Activated CD8-positive, alpha-beta T cell treated with anti-CD3 and anti-CD28 coated beads for 36 hours (primary cell): ENCODE measurements at regions not wholly inside any gene's neighbourhood (a gene's known extent, or its start where the extent isn't known, plus 50 kb on each side); places are given as distances from the start of the nearest gene placed in this dataset.

ENCODE experiments used
- ATAC-seq: fragments of 200-7000 bp; cut with Tn5 transposase; one replicate; pipeline ENCODE4 v1.10.0; 2021; ENCODE audit warnings: mild to moderate bottlenecking, moderate library complexity
- CTCF ChIA-PET: fragments of 350-600 bp; sonication (Branson Sonifier 250); formaldehyde crosslinking; loops from one replicate; lab custom pipeline; 2021; ENCODE audit warnings: antibody characterized with exemption; lab: Charles Lee
- POLR2A ChIA-PET: fragments of 350-600 bp; sonication (Branson Sonifier 250); formaldehyde crosslinking; loops from one replicate; lab custom pipeline; 2021; ENCODE audit warnings: antibody characterized with exemption; lab: Charles Lee
- DNase-seq: peaks from one replicate; pipeline ENCODE4 v3.0.0-alpha.2; 2020
- H3K27ac Mint-ChIP-seq: one replicate; pipeline ENCODE4 v1.8.0; 2021; ENCODE audit warnings: mild to moderate bottlenecking, mixed read lengths
- H3K27me3 Mint-ChIP-seq: one replicate; pipeline ENCODE4 v1.8.0; 2021; ENCODE audit warnings: mixed read lengths
- H3K36me3 Mint-ChIP-seq: one replicate; pipeline ENCODE4 v1.8.0; 2021; ENCODE audit warnings: low read depth, mixed read lengths
- H3K4me1 Mint-ChIP-seq: one replicate; pipeline ENCODE4 v1.8.0; 2021; ENCODE audit warnings: low read depth, mixed read lengths
- H3K4me3 Mint-ChIP-seq: one replicate; pipeline ENCODE4 v1.8.0; 2021; ENCODE audit warnings: mild to moderate bottlenecking, moderate library complexity, mixed read lengths
- H3K9me3 Mint-ChIP-seq: one replicate; pipeline ENCODE4 v1.8.0; 2021; ENCODE audit warnings: mixed read lengths
- CTCF ChIP-seq: fragments of 200-600 bp; IDR thresholded peaks from one replicate; pipeline ENCODE4 v1.8.0; 2022; ENCODE audit warnings: antibody characterized with exemption, mild to moderate bottlenecking
- intact Hi-C: fragments of 100-400 bp; cut with micrococcal nuclease; formaldehyde crosslinking; loops from one replicate; pipeline ENCODE4 v1.10.0; 2022

- CTCF ChIA-PET: no interaction called here
- no peak overlapping the region for H3K27ac Mint-ChIP-seq
- intact Hi-C loops: no loop called here
- H3K9me3 Mint-ChIP-seq: peaks cover 5% of the 10 kb centered on the region
- POLR2A ChIA-PET: no interaction called here
- no peak for ATAC-seq
- no peak for DNase-seq
- no peak for TF ChIP-seq CTCF
- no peaks in the 10 kb centered on the region for H3K36me3 Mint-ChIP-seq
- H3K27me3 Mint-ChIP-seq: no peaks in the 10 kb centered on the region
- no peaks in the 10 kb centered on the region for H3K4me1 Mint-ChIP-seq
- no peak overlapping the region for H3K4me3 Mint-ChIP-seq
These were observed 56.3 kb upstream of the PRDM9 start for GRCh38 chr5:23451156-23451555.

- H3K27ac Mint-ChIP-seq: no peak overlapping the region
- H3K9me3 Mint-ChIP-seq: peaks cover 8% of the 10 kb centered on the region
- no peak overlapping the region for H3K4me3 Mint-ChIP-seq
- no peaks in the 10 kb centered on the region for H3K27me3 Mint-ChIP-seq
- no peaks in the 10 kb centered on the region for H3K36me3 Mint-ChIP-seq
- intact Hi-C loops: no loop called here
- no peaks in the 10 kb centered on the region for H3K4me1 Mint-ChIP-seq
- TF ChIP-seq CTCF: no peak
- no peak for ATAC-seq
- ChIA-PET CTCF (no interaction called here), POLR2A (no interaction called here)
- no peak for DNase-seq
These were observed 57.2 kb upstream of the PRDM9 start for GRCh38 chr5:23450187-23450586.

GRCh38 chr5:23448627-23449026, 58.8 kb upstream of the PRDM9 start:
- ChIA-PET POLR2A (no interaction called here), CTCF (no interaction called here)
- Mint-ChIP-seq H3K36me3 (no peaks in the 10 kb centered on the region), H3K27ac (no peak overlapping the region), H3K27me3 (no peaks in the 10 kb centered on the region), H3K9me3 (peaks cover 12% of the 10 kb centered on the region), H3K4me3 (no peak overlapping the region), H3K4me1 (no peaks in the 10 kb centered on the region)
- ATAC-seq (no peak), DNase-seq (no peak)
- intact Hi-C loops: no loop called here
- no peak for TF ChIP-seq CTCF

GRCh38 chr5:23446424-23446823, 61.0 kb upstream of the PRDM9 start:
- H3K27ac Mint-ChIP-seq: no peak overlapping the region
- peaks cover 12% of the 10 kb centered on the region for H3K9me3 Mint-ChIP-seq
- H3K36me3 Mint-ChIP-seq: no peaks in the 10 kb centered on the region
- no peaks in the 10 kb centered on the region for H3K4me1 Mint-ChIP-seq
- no peak for ATAC-seq
- H3K27me3 Mint-ChIP-seq: no peaks in the 10 kb centered on the region
- POLR2A ChIA-PET: no interaction called here
- DNase-seq: no peak
- intact Hi-C loops: no loop called here
- no peak for TF ChIP-seq CTCF
- CTCF ChIA-PET: no interaction called here
- no peak overlapping the region for H3K4me3 Mint-ChIP-seq

- TF ChIP-seq CTCF: no peak
- Mint-ChIP-seq H3K4me3 (no peak overlapping the region), H3K4me1 (no peaks in the 10 kb centered on the region), H3K27ac (no peak overlapping the region), H3K9me3 (peaks cover 14% of the 10 kb centered on the region), H3K36me3 (no peaks in the 10 kb centered on the region), H3K27me3 (no peaks in the 10 kb centered on the region)
- no peak for DNase-seq
- ATAC-seq: no peak
- intact Hi-C loops: no loop called here
- CTCF ChIA-PET: no interaction called here
- POLR2A ChIA-PET: no interaction called here
These were observed 61.8 kb upstream of the PRDM9 start for GRCh38 chr5:23445573-23445972.
